Effector CD8-positive, alpha-beta T cell (primary cell): ENCODE measurements at regions not wholly inside any gene's neighbourhood (a gene's known extent, or its start where the extent isn't known, plus 50 kb on each side); places are given as distances from the start of the nearest gene placed in this dataset.
"Not testable (repeated sequence)": the region's sequence is repeated elsewhere in the genome, so short reads cannot be mapped to it uniquely, and the experiment has no call there.

Experiments used
- DNase-seq: peaks from one replicate; lab custom pipeline; 2025; lab: John Stamatoyannopoulos, UW

- DNase-seq: no peak
Measured at GRCh38 chr6:170198298-170198697, 92.6 kb downstream of the DLL1 start.

- DNase-seq: no peak
Measured at GRCh38 chr6:170193326-170193821, 97.5 kb downstream of the DLL1 start.

DNA sequence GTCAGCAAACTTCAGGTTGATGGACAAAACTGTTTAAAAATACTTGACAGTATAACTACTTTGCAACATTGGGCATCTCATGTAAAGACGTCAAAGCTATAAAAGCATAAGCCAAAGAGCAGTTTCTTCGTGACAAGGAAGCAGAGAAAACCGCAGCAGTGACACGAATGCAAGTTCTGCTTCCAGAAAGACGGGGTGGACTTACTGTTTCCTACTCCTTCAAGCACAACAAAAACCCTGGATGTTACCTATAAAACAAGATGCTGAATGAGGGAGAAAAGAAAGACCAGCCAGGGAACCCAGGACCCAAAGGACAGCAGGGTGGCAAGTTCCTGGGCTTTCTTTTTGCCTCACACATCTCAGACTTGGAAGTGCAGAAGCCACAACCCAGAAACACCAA lies 98.0 kb downstream of the DLL1 start:
- no peak for DNase-seq

GRCh38 chr6:170192101-170192500 lies 98.8 kb downstream of the DLL1 start:
- not testable (repeated sequence) for DNase-seq

DNA sequence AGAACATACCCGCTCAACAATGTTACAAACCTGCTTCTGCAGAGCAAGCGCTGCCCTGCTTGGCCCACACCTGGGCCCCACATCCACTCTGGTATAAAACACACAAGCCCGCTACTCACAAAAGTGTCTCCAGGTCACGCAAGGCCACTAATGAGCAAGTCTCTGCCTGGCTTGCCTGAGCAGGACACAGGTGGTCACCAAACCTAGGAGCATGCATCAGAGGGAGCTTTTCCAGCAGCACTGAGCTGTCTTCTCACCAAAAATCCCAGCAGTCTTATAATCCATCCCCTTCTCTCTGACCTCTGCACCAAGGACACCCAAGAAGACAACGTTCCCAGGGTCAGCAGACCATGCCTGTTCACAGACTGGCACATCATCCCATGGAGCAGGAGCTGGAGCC lies 100.8 kb downstream of the DLL1 start:
- DNase-seq: no peak

DNA sequence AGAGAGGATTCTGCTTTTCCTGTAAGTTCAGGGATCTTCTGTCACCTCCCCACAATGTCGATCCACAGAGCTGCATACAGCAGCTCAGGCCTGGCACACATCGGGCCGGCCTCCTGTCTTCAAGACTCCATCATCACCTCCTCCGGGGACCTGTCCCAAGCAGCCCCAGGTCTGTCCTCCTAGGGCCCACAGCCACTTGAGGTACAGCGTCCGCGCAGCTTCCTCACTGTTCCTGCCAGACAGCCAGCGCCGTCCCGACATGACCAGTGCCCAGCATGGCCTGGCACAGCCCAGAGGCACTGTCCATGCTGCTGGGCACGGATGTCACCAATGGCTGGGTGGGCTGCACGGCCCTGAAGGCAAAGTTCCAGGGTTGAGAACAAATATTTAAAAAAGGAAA lies 101.6 kb downstream of the DLL1 start:
- no peak for DNase-seq

GRCh38 chr6:170188571-170189001 lies 102.3 kb downstream of the DLL1 start:
- DNase-seq: no peak

- no peak for DNase-seq
Measured at GRCh38 chr6:170187669-170188566, 103.0 kb downstream of the DLL1 start.

GRCh38 chr6:170186941-170187668 lies 103.8 kb downstream of the DLL1 start:
- DNase-seq: no peak

DNA sequence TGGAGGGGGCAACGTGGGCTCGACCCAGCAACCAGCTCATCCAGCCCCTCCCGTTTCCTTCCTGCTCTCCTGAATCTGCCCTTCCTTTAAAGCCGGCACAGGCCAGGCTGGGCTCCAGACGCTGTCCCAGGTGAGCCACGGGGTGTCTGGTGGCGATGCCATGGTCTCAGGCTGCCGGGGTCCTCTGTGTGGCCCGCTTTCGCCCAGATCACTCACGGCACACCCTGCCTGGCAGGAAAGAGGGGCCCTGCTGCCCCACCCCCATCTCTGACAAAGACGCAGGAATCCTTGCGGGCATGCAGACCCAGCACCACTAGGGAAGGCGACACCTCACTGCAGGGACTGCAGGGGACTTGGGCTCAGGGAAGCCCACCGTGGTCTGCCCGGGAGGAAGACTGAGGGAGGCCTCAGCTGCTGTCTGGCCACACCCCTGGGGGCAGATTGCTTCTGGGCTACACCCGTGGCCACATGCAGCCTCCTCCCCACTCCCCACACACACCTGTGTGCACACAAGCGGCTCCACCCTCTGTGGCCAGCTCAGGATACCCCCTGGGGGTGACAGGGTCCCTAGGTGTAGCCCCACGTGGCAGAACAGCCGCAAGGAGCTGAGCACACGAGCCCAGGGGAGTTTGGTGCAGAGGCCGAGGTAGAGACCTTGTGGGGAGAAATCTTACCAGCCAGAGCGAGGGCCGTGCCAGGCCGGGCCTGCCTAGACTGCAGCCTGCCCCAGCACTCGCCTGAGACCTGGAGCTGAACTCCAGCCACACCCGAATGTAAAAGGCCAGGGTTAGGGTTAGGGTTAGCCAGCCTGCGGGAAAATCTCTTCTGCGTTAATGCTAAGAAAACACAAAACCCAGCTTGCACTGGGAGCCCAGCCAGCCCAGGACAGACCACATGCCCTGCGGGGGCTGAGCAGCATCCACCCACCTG lies 104.6 kb downstream of the DLL1 start:
- no peak for DNase-seq

DNA sequence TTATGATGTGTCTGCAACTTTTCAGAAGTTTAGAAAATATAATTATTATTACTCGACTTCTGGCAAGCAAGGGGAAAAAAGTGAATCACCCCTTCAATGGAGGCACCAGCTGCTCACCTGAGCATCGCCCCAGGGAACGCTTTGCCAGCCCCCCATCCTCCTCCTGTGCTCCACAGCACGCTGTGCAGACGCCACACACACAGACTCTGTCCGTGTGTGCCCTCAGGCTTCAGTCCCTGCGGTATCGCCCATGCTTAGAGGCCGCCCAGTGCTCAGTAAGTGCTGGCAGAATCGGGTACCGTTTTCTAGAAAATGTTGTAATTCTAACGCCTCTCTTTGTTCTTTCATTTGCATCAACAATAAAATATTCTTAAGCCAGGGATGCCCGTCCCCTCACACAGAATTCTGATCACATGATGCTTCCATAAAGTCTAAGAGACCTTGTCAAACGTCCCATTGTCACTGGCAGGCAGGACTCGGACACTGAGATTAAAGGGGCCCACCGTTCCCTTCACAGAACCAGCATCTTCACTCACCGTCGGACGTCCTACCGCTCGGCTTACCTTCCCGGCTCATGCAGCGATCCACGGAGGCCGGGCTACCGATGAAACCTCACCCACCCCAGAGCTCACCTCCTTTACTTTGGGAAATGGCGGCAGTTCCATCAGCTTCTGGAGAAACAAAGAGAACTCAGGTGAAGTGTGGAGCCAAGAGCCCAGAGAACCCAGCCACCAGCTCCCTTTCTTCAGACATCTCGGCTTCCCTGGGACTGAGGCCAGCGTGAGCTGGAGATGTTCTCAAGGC lies 105.5 kb downstream of the DLL1 start:
- DNase-seq: no peak

- DNase-seq: no peak
Measured at GRCh38 chr6:170184316-170184715, 106.6 kb downstream of the DLL1 start.

DNA sequence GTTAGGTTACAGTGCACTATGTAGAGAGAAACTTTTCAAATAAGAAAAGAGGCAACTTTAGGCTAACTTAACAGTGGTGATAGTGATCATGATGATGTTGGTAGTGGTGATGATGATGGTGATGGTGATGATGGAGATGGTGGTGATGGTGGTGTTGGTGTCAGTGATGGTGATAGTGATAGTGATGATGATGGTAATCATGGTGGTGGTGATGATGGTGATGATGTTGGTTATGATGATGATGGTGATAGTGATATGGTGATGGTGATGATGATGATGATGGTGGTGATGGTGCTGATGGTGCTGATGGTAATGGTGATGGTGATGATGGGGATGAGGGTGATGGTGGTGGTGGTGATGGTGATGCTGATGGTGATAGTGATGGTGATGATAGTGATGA lies 107.4 kb downstream of the DLL1 start:
- DNase-seq: no peak

DNA sequence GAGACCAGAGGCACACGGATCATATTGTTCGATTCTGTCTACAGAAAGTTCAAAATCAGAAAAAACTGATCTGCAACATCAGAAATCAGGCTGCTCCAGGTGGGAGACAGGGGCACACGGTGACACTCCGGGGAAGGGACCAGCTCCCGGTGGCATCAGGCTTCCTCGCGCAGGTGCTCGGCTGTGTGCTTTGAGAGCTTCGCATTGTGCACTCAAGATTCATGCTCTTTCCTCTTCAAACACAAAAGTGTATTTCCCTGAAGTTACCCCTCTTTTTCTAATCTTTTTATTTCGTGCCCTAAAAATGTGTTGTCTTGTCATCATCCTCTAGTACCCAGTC lies 108.1 kb downstream of the DLL1 start:
- DNase-seq: no peak

DNA sequence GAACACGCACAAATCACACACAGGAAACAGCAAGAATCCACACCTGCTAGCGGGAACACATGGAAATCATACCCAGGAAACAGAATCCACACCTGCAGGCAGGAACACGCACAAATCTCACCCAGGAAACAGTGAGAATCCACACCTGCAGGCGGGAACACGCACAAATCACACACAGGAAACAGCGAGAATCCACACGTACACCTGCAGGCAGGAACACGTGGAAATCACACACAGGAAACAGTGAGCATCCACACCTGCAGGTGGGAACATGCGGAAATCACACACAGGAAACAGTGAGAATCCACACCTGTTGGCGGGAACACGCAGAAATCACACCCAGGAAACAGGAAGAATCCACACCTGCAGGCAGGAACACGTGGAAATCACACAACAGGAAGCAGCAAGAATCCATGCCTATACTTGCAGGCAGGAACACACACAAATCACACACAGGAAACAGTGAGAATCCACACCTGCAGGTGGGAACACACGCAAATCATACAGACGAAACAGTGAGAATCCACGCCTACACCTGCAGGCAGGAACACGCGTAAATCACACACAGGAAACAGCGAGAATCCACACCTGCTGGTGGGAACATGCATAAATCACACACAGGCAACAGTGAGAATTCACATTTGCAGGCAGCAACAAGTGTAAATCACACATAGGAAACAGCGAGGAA lies 108.6 kb downstream of the DLL1 start:
- DNase-seq: no peak

- DNase-seq: no peak
Measured at GRCh38 chr6:170181338-170181690, 109.6 kb downstream of the DLL1 start.

GRCh38 chr6:170180671-170181337 lies 110.1 kb downstream of the DLL1 start:
- no peak for DNase-seq

DNA sequence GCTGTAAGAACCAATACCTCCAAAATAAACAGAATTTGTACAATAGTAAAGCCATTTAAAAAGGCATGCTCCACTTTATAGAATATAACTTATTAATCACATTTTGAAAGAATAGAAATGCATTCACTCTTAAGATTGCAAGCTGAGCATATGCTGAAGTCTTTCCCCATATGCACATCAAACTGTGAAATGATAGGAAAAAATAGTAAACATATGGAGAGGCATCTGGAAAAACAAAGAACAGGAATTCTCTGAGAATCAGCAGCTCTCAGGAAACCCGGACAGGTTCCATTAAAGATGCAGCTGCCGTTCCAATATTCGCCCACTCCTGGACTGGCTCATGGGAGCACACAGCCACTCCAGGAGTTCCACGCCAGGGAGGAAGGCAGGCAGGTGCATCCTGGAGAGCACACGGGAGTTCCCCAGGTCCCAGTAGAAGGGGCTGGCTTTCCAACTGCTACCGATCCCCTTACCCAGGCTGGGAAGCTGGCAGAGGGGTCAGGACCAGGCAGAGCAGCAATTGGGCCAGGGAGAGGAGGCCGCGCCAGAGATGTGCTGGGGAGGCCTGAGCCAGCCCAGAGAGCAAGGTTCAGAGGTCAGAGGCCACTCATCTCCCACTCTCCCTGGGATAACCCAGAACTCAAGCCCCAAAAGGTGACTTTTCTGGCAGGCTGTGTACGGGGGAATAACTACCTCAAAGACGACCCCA lies 111.1 kb downstream of the DLL1 start:
- no peak for DNase-seq
